ENCODE measurements at regions not wholly inside any gene's neighbourhood (a gene's known extent, or its start where the extent isn't known, plus 50 kb on each side); places are given as distances from the start of the nearest gene placed in this dataset.
"Not testable (repeated sequence)": the region's sequence is repeated elsewhere in the genome, so short reads cannot be mapped to it uniquely, and the experiment has no call there.

DNA sequence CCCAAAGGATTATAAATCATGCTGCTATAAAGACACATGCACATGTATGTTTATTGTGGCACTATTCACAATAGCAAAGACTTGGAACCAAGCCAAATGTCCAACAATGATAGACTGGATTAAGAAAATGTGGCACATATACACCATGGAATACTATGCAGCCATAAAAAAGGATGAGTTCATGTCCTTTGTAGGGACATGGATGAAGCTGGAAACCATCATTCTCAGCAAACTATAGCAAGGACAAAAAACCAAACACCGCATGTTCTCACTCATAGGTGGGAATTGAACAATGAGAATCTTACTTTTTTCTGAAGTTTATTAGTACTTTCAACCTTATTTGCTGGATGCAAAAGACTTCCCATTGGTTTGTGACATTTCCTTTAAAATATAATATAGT lies 101.0 kb upstream of the TBX18 start:
- DNase-seq = not testable (repeated sequence)

GRCh38 chr6:84862843-84863242 lies 98.4 kb upstream of the TBX18 start:
- no peak for DNase-seq

DNA sequence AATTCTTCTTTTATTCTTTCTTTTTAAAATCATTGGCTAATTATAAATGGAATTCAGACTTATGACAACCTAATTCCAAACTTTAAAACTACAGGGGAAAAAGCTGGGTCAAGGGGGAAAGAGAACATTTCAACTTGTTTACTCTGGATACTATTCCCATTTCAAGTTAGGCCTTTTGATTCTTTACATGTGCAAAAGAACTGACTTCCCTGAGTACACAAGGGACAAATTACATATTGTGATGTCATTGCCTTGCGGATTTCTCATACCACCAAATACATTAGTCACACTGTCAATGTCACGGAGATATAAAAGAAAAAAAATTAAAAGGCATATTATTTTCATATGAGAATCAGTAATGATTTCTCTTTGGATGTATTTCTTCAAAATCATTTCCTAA lies 96.5 kb upstream of the TBX18 start:
- no peak for DNase-seq

DNA sequence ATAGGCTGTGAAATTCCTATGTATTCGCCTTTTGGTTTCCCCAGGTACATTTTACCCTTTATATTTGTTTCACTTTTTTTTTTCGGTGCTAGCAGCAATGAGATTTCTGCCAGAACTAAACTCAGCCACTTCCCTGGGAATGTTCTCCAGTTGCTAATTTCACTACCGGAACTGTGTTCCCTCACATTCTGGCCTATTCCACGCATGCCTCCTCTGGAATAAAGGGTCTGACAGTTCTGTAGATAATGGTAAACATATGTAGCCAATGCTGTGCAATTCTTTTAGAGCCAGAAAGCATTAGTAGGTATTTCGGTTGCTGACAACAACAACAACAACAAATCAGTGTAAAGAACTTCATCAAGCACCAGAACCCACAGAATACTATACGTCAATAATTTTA lies 96.1 kb upstream of the TBX18 start:
- DNase-seq = no peak

DNA sequence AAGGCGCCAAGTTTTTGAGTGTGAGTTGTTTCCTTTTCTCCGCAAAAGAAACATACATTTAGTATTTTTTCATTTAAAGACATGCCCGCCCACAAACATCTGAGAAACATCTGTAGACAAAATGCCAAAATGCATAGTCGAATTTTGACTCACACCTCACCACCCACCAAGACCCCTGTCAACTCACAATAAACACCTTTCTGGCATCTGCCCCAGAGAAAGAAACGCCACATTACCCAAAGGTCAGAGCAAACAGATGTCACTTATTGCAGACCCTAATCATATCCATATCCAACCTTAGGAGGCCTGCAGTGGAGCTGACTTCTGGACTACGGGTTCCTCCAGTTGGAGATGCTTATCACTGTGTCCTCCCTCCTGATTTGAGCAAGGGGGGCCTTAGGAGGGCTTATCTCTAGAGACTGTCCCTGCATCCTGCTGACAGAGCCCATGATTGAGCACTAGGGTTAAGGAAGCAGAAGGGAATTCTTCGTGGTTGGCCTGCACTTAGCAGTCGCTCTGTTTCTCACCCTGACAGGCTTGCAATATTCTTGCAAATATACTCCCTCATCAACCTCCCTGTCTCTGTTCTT lies 90.5 kb upstream of the TBX18 start:
- DNase-seq = no peak

DNA sequence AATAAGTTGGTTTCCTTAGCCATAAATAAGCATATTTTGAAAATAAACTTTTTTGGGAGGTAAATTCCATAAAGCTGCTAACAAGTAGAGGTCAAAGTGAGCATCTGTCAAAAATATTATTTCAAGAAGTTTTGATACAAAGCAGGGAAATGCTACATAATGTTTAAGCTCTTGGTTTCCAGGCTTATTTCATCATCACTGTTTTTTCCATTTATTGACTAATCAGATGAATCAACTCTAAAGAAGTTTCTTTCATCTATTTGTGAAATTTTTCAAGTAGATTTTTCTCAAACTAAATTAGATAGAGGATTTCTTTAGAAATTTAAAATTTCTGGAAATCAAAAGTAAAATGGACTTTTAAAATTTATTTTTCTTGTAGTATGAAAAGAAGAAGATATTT lies 89.5 kb upstream of the TBX18 start:
- DNase-seq = no peak

DNA sequence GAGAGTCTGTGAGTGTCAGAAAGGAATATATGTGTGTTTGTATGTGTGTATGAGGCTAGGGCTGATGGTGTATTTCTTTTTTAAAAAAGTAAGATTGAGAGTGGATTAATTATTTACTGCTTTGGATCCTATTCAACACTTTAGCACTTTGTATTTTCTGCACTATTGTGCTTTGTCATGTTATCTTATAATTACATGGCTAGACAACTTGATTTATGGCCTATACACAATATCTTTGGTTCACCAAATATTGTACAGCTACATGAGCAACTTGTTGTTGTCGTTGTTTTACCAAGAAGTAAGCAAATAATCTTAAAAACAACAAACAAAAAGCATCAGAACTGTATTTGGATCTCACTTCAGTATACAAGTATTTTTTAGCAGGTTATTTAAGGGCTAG lies 84.6 kb upstream of the TBX18 start:
- no peak for DNase-seq

DNA sequence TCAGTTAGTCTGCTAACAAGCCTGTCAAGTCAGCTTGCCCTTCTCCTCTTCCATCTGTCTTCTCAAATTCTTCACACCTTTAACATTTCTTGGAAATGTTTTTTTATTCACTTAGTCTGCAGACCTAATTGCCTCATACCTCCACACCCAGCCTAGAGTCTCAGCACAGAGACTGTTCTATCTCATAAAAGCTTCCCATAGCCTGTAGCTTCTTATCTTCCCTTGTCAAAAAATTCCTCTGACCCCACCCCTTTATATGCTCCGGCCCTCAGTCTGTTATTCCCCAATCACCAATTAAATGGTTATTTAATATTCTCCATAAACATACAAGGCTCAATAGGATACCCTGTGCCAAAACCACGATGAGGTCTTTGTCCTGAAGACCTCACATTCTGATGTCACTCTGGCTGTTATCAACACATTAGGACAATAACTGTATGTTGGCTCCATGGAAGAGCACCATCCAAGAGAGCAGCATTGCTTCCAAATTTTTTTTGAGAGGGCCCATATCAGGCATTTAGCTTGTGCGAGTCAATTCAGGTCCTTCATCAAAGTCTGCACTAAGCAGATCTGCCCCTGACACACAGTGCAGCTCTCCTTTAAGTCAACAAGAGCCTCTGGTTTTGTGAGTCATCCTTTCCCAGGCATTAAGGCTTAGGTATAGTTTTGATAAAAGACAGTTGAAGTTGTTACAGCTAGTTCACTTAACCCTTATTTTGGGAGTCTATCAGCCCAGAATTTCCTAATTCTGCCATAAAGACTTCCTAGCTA lies 83.2 kb upstream of the TBX18 start:
- DNase-seq = no peak

DNA sequence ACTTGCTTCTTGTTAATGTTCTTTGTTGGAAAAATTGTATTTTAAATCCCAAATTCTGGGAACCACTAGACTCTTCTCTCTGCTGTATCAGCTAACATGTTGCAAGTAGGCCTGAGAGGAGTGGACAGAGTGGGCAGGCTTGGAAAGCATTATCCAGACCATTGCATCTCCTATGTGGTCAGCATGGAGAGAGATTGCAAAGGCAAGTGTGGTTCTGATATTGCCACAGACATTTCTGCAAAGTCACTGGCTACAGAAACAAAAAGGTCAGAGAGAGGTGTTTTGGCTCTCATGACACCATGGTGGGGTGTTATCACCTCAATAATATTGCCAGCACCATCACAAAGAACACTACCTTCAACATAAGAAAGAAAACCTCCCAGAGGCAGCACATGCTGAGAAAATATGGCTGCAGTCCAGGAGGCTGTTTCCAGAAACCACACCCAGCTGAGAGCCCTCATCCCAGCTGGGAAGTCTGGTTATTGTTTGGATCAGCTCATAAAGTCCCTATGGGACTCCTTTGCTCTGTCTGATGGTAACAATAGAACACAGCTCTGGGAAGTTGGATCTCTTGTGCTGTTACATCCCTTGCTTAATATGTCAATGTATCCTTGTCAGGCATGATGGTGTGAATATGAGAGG lies 78.2 kb upstream of the TBX18 start:
- no peak for DNase-seq

DNA sequence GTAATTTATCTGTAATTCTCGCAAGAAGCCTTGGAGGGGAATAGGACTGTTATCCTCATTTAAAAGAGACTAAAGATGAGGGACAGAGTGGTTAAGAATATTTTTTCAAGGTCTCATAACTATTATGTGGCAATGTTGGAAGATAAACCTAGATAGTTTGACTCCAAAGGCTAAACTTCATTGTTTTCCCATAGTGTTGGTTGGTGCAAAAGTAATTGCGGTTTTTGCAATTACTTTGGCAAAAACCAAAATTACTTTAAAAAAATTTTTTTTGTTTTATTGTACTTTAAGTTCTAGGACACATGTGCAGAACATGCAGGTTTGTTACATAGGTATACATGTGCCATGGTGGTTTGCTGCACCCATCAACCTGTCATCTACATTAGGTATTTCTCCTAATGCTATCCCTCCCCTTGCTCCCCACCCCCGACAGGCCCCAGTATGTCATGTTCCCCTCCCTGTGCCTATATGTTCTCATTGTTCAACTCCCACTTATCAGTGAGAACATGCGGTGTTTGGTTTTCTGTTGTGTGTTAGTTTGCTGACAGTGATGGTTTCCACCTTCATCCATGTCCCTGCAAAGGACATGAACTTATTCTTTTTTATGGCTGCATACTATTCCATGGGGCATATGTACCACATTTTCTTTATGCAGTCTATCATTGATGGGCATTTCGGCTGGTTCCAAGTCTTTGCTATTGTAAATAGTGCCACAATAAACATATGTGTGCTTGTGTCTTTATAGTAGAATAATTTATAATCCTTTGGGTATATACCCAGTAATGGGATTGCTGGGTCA lies 72.9 kb upstream of the TBX18 start:
- not testable (repeated sequence) for DNase-seq

GRCh38 chr6:84836366-84836765 lies 72.0 kb upstream of the TBX18 start:
- no peak for DNase-seq

DNA sequence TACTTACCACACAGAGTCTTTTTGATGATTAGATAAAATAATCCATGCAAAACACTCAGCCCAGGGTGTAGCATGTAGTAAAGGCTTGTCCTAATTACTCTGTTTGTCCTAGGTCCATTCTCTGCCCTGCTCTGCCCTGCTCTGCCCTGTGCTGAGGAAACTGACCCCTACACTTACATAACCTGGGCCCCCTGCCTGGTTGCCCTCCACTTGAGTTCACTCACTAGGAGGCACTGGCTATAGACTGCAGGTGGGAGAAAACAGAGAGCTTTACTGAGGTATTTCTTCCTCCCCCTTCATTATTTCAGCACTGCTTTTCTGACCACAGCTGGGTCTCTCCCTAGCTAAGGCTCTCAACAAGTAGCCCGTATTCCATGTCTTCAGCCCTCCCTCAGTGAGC lies 70.9 kb upstream of the TBX18 start:
- DNase-seq = no peak

GRCh38 chr6:84831924-84832323 lies 67.5 kb upstream of the TBX18 start:
- DNase-seq = not testable (repeated sequence)

- DNase-seq = peak in 3 of 4 experiments; percentile 6 to 17 (median 13)
Observed at GRCh38 chr6:84825461-84825860, 61.1 kb upstream of the TBX18 start.

- not testable (repeated sequence) for DNase-seq
Observed at GRCh38 chr6:84821314-84821713, 56.9 kb upstream of the TBX18 start.

DNA sequence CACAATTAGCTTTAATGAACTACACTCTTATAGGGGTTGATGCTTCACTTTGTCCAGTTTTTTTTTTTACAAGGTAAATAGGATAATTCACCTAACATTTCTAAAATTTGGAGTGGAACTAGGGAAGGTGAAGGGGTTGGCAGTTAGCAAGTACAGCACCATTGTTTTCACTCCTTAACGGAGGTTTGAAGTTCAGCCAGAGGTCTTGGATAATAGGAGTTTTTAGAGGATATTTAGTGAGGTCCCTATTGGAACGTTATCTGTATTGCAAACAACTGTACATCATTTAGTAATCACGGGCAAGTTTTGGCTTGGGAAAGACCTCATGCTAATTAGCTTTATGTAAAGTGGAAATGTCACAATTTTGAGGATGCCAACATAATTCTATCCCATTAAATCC lies 52.3 kb upstream of the TBX18 start:
- DNase-seq = no peak

DNA sequence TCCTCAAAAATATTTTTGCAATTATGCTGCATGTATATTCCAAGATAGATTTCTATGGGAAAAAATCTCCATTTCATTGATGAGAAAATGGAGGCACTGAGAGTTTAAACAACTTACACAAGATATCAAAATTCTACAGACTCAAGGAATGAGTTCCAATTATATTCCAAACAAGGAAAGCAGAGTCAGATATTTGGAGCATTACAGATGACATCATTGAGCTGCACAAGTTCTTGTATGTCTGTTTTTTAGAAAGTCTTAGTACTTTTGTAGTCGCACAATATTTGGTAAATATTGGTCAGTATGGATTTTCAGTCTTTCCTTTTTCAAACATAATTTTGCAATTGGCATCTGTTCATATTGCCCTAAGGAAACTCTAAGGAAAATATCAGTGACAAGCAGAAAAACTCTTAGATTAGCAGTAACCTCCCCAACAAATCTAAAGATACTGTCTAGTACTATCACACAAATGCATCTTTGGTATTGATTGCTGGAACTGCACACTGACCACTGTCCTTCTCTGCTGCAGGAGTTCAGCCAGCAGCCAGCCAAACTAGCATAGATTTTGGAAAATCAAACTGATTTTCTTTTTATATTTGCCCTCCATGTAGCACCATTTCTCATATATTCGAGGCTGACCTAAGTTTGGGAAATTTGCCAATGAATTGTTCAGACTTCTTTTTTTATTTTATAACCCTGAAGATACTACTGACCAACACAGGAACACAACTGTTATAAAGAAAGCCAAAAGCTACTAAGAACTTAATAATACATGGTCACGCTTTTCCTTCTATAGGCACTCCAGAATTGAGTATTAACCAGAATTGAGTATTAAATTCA lies 51.7 kb upstream of the TBX18 start:
- no peak for DNase-seq
